SJCRH30 (cell line): ENCODE measurements at regions not wholly inside any gene's neighbourhood (a gene's known extent, or its start where the extent isn't known, plus 50 kb on each side); places are given as distances from the start of the nearest gene placed in this dataset.

ENCODE experiments used
- DNase-seq, 2 experiments: peaks; one replicate each; pipeline ENCODE4 v3.0.0-alpha.2; 2015 to 2020
- H3K27ac ChIP-seq: fragments of 250-450 bp; sonication (Bioruptor Pico); 2 replicates; pipeline ENCODE4 v1.5.1; 2020; ENCODE audit warnings: mild to moderate bottlenecking, moderate library complexity
- H3K27me3 ChIP-seq: fragments of 250-450 bp; sonication (Bioruptor Pico); 2 replicates; pipeline ENCODE4 v1.5.1; 2020; ENCODE audit warnings: mild to moderate bottlenecking, moderate library complexity
- H3K36me3 ChIP-seq: fragments of 250-450 bp; sonication (Bioruptor Pico); 2 replicates; pipeline ENCODE4 v1.5.1; 2020; ENCODE audit warnings: mild to moderate bottlenecking, moderate library complexity
- H3K4me1 ChIP-seq: fragments of 250-450 bp; sonication (Bioruptor Pico); 2 replicates; pipeline ENCODE4 v1.5.1; 2020; ENCODE audit warnings: mild to moderate bottlenecking, moderate library complexity
- H3K4me3 ChIP-seq: fragments of 250-450 bp; sonication (Bioruptor Pico); 2 replicates; pipeline ENCODE4 v1.5.1; 2020; ENCODE audit warnings: mild to moderate bottlenecking, moderate library complexity
- H3K9me3 ChIP-seq: fragments of 250-450 bp; sonication (Bioruptor Pico); replicated peaks from 2 replicates; pipeline ENCODE4 v1.5.1; 2020; ENCODE audit warnings: mild to moderate bottlenecking, moderate library complexity

DNA sequence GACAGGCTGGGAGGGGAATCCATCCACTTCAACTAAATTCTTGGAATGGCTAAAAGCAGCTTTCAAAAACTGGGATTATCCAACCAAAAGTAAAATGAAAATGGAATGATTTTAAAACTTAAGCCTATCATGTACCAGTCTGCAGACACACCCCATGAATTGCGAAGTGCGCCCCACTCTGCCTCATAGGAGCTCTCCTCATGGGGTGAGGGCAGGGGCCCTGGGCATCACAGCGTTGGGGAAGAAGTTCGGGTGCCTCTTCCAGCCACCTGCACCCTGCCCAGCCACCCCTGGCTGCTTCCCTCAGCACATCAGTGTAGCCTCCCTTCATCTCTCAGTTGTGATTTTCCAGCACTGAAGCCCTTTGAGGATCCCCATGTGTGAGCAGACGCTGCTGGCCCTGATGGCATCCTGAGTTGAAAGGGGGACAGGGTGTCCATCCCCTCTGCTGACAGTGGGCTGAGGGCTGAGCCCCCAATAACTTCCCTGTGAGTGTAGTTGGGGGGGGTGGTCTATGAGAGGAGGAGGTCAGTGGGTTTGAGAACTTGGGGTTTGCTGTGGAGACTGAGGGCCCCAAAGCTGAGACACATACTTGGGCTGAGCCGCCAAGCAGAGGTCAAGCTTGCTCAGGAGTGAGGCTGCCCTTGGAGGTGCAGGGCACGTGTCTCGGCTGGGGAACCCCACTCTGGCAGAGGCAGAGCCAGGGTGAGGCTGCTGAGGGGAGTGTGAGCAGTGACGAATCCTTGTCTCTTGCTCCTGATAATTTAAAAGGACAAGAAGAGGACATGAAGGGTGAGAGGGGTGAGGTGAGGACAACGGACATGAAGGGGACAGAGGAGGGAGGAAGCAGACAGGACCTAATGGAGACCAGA, 542.1 kb downstream of the TCERG1L start:
- Histone ChIP-seq H3K9me3 (no peaks in the 10 kb centered on the region), H3K36me3 (no peaks in the 10 kb centered on the region), H3K4me3 (no peak overlapping the region), H3K27ac (no peak overlapping the region), H3K4me1 (no peaks in the 10 kb centered on the region), H3K27me3 (no peaks in the 10 kb centered on the region)
- no peak for DNase-seq

DNA sequence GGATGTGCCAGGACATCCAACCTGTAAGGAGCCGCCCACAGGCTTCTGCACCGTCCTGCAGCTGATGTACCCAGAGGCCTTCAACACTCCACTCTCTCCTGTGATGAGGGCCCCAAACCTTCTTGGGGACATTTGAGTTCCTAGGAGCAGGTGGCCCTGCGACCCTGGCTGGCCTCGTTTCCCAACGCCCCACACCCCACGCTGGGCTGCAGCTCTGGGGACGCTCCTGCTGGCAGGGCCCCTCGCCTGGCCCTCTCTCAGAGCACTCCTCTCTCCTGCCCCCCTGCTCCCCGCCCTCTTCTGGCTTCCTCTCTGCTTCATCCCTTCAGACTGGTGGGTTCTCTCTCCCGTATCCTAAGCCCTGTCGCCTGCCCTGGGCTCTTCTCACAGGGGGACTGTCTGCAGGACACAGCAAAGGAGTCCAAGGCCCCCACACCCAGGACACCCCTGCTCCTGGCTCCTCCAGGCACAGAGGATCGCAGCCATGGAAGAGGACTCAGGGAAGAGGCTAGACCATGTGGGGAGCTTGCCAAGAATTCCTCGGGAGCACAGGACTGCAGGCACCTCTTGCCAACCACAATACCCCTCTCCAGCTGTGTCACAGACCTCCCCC, 541.4 kb downstream of the TCERG1L start:
- H3K36me3 ChIP-seq = no peaks in the 10 kb centered on the region
- H3K27me3 ChIP-seq = no peaks in the 10 kb centered on the region
- DNase-seq = no peak
- no peak overlapping the region for H3K27ac ChIP-seq
- H3K4me1 ChIP-seq = no peaks in the 10 kb centered on the region
- H3K9me3 ChIP-seq = no peaks in the 10 kb centered on the region
- no peak overlapping the region for H3K4me3 ChIP-seq

DNA sequence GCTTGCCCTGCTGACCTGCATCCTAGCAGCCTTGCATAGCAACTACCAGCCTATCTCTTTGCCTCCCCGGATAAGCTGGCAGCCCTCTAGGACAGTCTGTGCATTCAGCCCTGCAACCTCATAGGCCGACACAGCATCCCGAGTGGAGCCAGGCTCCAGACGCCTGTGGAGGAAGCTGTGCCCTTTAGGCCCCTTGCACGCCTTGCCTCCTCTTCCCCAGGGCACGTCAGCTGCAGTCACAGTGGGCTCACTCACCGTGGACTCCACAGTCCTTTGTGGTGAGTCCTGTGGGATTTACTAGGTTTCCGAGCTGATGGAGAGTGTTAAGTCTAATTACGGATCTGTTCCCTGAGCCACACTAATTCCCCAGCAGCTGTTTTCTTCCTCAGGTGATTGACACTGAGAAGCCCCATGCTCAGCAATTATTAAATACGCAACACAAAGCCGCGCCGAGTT, 540.0 kb downstream of the TCERG1L start:
- Histone ChIP-seq H3K9me3 (no peaks in the 10 kb centered on the region), H3K27me3 (no peaks in the 10 kb centered on the region), H3K4me3 (no peak overlapping the region), H3K4me1 (no peaks in the 10 kb centered on the region), H3K27ac (no peak overlapping the region), H3K36me3 (no peaks in the 10 kb centered on the region)
- no peak for DNase-seq

DNA sequence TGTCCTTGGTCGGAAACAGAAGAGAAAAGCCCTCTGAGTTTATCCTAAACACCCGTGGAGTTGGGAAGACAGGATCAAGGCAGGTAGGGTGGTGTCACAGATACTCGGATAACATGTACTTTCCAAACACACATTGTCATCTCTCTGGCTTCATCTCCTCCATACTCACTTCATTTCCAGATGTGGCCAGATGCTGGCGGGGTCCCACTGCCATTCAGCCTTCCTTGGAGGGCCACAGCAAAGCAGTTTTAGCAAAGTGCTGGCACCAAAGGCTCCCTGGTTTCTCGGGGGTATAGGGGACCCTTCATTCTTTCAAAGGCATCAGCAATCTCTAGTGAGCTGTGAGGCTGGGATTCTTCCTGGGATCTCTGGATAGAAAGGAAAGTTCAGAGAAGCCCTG, 539.5 kb downstream of the TCERG1L start:
- Histone ChIP-seq H3K27ac (no peak overlapping the region), H3K36me3 (no peaks in the 10 kb centered on the region), H3K27me3 (no peaks in the 10 kb centered on the region), H3K4me3 (no peak overlapping the region), H3K4me1 (no peaks in the 10 kb centered on the region), H3K9me3 (no peaks in the 10 kb centered on the region)
- DNase-seq = no peak

DNA sequence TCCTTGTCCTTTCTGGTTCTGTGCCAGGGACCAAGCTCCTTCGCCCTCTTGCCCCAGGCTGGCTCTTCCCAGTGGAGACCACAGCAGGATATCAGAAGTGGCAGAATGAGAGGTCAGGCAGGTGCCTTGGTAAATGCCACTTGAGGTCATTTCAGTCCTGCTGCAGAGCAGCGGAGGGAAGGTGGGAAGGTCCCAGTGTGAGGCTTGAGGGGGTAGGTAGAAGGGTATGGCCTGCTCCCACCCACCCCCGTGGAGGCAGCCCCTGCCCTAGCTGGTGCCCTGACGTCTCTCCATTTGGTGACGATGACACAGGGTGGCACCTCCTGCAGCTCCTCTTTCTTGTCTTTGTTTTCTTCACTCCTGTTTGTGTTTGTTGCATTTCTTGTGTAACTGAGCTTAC, 538.8 kb downstream of the TCERG1L start:
- Histone ChIP-seq H3K36me3 (no peaks in the 10 kb centered on the region), H3K9me3 (no peaks in the 10 kb centered on the region), H3K4me3 (no peak overlapping the region), H3K4me1 (no peaks in the 10 kb centered on the region), H3K27me3 (no peaks in the 10 kb centered on the region), H3K27ac (no peak overlapping the region)
- DNase-seq = no peak

DNA sequence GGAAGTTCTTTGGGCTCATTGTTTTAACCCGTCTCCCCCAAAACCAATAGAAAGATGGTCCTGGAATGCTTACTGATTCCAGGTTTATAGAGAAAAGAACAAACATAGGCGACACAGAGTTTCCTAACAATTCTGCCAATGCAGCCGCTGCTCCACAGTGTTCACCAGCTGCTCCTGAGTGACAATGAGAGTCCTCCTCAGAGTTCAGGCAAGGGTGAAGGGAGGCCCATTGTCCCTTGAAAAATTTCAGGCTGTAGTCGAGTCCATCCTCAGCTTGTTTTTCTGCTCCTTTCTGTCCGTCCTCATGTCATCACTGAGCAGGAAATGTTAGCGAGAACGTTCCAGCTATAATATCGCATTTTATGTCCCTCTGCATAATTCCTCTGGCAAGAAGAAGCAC, 537.6 kb downstream of the TCERG1L start:
- Histone ChIP-seq H3K4me3 (no peak overlapping the region), H3K36me3 (no peaks in the 10 kb centered on the region), H3K27me3 (no peaks in the 10 kb centered on the region), H3K27ac (no peak overlapping the region), H3K4me1 (no peaks in the 10 kb centered on the region), H3K9me3 (no peaks in the 10 kb centered on the region)
- no peak for DNase-seq

DNA sequence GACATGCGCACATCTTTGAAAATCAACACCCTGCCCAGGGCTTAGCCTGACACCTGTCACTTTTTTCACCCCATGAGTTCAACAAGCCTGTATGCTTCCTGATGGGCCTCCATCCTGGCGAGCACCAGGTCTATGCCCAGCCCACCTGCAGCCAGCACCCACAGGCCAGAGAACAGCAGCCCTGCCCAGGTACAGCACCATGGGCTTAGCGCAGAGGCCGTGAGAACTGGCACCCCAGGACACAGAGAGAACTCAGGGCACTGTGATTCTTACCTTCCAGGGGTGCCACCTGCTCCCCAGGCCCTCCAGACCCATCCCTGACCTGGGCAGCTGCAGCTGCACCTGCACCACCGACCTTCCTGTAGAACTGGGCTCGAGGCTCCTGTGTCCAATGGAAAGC, 536.6 kb downstream of the TCERG1L start:
- Histone ChIP-seq H3K36me3 (no peaks in the 10 kb centered on the region), H3K27me3 (no peaks in the 10 kb centered on the region), H3K27ac (no peak overlapping the region), H3K9me3 (no peaks in the 10 kb centered on the region), H3K4me1 (no peaks in the 10 kb centered on the region), H3K4me3 (no peak overlapping the region)
- DNase-seq = no peak

DNA sequence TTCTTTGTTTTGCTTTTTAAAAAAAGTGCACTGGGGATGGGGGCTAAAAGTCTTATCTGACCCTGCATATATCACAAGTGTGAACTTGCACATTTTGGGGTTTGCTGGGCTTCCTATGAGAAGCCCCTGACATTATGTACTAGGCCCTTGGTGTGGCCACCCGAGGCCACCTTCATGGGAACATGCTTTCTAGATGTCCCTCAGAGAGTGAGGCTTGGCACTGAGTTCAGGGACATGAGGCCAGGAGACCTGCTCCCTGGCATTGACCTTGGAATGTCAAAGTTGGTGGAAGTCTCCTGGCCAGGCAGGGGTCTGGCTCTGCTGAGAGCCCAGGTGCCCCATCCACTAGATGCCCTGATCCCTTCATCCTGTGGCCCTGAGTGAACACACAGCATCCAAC, 536.2 kb downstream of the TCERG1L start:
- Histone ChIP-seq H3K36me3 (no peaks in the 10 kb centered on the region), H3K27me3 (no peaks in the 10 kb centered on the region), H3K4me3 (no peak overlapping the region), H3K27ac (no peak overlapping the region), H3K4me1 (no peaks in the 10 kb centered on the region), H3K9me3 (no peaks in the 10 kb centered on the region)
- no peak for DNase-seq

DNA sequence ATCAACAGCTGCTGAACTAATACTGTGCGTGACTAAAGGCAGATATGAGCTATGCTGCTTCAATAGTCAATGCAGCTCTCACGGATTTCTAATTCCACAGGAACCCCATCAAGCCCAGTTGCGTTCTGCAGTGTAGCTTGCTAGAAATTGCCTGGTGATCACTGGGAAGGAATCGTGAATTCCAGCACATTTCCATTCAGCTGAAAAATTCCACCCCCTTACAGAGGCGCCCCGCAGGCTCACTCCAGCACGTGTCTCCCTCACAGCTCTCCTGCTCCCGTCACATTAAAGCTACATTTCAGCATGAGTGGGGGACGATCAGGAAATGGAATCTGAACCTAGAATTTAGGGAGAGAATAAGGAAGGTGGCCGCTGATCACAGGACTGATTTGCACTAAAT, 534.8 kb downstream of the TCERG1L start:
- Histone ChIP-seq H3K9me3 (no peaks in the 10 kb centered on the region), H3K4me1 (no peaks in the 10 kb centered on the region)
- no peak for DNase-seq

DNA sequence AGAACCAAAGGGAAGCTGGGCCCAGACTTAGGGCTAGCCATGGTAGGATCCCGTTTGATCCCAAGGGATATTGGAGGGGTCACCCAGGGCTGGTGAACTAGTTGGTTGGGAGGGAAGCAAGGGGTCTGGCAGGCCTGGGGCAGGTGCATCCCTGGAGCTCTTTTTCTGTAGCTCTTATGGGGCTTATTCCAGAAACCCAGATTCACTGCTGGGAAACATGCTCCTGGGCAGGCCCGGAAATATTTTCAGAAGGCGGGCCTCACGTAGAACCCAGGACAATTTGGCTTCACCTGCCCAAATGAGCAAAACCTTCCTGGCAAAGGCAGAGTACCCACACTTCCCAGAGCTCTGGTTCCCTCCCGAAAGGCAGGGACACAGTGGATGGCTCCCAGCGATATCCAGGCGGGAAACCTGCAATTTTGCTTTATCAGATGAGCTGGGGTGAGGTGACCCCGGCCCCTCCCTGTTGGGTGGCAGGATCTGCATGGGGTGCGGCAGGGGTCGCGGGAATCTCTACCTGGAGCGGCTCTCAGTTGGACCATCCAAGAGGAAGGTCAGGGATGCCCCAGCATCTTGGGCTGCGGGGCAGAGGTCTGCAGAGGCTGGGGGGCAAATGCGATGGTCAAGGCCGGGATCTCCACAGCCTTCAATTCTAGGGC, 533.9 kb downstream of the TCERG1L start:
- no peaks in the 10 kb centered on the region for H3K9me3 ChIP-seq
- no peaks in the 10 kb centered on the region for H3K4me1 ChIP-seq
- H3K27me3 ChIP-seq = no peaks in the 10 kb centered on the region
- no peaks in the 10 kb centered on the region for H3K36me3 ChIP-seq
- no peak overlapping the region for H3K27ac ChIP-seq
- no peak for DNase-seq
- H3K4me3 ChIP-seq = no peak overlapping the region

More for the DNA sequence above, 534.8 kb downstream of the TCERG1L start:
- no peak overlapping the region for H3K4me3 ChIP-seq
- H3K27ac ChIP-seq = no peak overlapping the region
- no peaks in the 10 kb centered on the region for H3K27me3 ChIP-seq
- H3K36me3 ChIP-seq = no peaks in the 10 kb centered on the region

DNA sequence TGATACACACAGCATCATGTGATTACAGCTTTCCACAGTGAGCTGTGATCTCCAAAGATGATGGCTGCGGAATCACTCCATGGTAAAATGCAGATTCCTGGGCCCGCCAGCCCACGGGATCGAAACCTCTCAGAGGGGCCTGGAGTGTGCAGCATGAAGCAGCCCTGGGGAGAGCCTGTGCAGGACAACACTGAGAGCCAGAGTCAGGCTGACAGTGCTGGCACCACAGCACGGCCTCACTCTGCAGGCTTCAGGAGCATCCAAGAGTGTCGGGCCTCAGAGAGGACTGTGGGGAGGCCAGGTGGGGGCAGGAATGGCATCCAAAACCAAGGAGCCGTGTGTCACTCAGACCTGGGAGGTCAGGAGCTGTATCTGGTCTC, 533.4 kb downstream of the TCERG1L start:
- Histone ChIP-seq H3K4me3 (no peak overlapping the region), H3K9me3 (no peaks in the 10 kb centered on the region), H3K36me3 (no peaks in the 10 kb centered on the region), H3K4me1 (no peaks in the 10 kb centered on the region), H3K27me3 (no peaks in the 10 kb centered on the region), H3K27ac (no peak overlapping the region)
- DNase-seq = no peak

DNA sequence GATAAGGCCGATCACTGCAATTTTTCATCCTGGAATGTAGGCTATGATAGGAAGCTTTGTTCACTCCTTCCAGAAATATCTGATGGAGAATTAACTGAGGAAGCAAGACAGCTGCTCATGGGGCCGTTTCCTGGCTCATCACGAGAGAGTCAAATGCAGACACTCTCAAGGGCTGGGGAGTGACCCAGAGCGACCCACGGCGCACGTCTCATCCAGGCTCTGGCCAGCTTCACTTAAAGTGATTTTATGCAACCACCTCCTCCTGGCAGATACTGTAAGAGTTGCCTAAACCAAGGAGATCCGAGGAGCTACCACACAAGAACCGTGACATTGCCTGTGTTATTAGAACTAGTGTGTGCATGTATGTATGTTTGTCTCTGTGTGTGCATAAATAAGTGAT, 530.8 kb downstream of the TCERG1L start:
- Histone ChIP-seq H3K27ac (no peak overlapping the region), H3K27me3 (no peaks in the 10 kb centered on the region), H3K36me3 (no peaks in the 10 kb centered on the region), H3K9me3 (no peaks in the 10 kb centered on the region), H3K4me1 (no peaks in the 10 kb centered on the region), H3K4me3 (no peak overlapping the region)
- no peak for DNase-seq

DNA sequence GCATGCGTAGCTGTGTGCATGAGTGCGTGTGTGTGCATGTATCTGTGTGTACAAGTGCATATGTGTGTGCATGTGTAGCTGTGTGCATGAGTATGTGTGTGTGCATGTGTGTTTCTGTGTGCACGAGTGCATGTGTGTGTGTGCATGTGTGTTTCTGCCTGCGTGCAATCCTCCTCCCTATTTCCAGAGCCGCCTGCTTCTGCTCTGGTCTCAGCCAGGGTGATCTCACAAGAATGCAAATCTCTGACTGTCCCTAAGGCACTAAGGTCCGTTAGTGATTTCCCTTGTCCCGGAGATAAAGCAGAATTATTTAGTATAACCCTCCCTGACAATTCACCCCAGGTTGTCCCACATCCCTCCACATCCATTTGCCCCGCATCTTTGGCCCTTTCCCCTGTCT, 530.3 kb downstream of the TCERG1L start:
- DNase-seq = no peak
- no peak overlapping the region for H3K27ac ChIP-seq
- H3K36me3 ChIP-seq = no peaks in the 10 kb centered on the region
- H3K27me3 ChIP-seq = no peaks in the 10 kb centered on the region
- H3K4me3 ChIP-seq = no peak overlapping the region
- H3K9me3 ChIP-seq = no peaks in the 10 kb centered on the region
- H3K4me1 ChIP-seq = no peaks in the 10 kb centered on the region

DNA sequence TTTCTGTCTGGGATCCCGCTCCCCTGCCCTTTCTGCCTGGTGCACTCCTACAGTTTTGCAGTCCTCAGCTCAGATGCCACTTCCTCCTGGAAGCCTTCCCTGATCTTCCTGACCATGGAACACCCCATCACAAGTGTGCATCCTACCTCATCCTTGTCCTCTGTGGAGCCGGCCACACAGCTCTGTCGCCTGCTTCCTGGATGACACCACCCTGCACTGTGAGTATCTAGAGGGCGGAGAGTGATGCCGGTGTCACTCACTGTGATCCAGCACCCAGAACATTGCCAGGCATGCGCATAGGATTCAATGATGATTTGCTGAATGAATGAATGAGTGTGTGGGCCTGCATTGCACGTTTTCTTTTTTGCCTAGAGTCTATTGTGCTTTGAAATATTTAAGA, 529.9 kb downstream of the TCERG1L start:
- no peak overlapping the region for H3K27ac ChIP-seq
- no peaks in the 10 kb centered on the region for H3K36me3 ChIP-seq
- no peaks in the 10 kb centered on the region for H3K27me3 ChIP-seq
- H3K4me1 ChIP-seq = no peaks in the 10 kb centered on the region
- no peaks in the 10 kb centered on the region for H3K9me3 ChIP-seq
- H3K4me3 ChIP-seq = no peak overlapping the region
- no peak for DNase-seq

DNA sequence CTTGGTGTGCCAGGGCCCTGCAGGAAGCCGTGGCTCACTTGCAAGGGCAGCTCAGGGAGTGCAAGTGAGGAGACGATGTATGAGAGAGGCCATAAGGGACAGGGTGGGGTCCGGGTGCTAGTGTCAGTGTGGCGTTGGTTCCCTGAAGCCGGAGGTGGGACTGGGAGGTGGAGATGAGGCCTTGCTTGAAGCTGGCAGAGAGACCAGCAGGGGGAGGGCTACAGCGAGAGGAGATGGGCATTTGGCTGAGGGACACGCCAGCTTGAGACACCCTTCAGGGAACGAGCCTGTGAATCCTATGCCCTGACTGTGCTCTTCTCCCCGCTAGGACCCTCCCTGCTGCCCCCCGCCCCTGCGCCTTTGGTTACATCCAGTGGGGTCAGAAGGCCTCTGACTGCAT, 529.1 kb downstream of the TCERG1L start:
- Histone ChIP-seq H3K9me3 (no peaks in the 10 kb centered on the region), H3K27me3 (no peaks in the 10 kb centered on the region), H3K4me3 (no peak overlapping the region), H3K36me3 (no peaks in the 10 kb centered on the region), H3K27ac (no peak overlapping the region), H3K4me1 (no peaks in the 10 kb centered on the region)
- DNase-seq = no peak
